Amniotic stem cell (primary cell): ENCODE measurements at regions not wholly inside any gene's neighbourhood (a gene's known extent, or its start where the extent isn't known, plus 50 kb on each side); places are given as distances from the start of the nearest gene placed in this dataset.

ENCODE experiments used
- DNase-seq: peaks from one replicate; lab custom pipeline; 2025; lab: John Stamatoyannopoulos, UW

DNA sequence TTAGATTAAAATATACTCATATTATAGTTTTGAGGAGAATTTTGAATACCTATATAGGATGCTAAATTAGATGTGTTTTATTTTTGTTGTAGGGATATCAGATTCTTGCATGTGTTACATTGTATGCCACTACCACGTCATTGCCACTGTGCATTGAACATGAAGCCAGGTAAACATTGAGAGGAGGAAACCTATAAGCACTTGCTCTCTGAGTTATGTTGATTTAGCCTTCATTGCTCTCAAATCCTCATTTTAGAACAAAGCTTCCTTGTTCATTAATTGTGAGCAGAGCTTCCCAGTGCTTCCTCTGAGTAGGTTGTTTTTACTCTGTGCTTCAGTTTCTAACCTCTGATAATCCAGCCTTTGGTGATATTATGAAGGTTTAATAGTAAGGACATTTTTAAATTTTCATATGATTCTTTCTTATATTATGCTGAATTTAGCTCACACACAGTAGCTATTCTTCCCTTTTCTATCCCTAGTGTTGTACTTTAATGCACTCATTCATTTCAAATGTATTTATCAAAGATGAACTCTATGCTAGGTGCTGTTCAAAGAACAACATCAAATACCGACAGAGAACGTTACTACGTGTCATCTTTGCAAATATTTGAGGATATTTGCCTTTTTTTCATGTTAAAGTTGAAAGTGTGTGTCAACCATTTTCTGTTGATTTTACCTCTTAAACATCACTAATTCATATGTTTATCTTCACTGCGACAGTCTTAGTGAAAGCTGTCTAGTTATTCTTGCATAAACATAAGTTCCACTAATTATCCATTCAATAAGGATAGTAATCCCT lies 1448.0 kb upstream of the MIR17HG start:
- DNase-seq, result no peak

DNA sequence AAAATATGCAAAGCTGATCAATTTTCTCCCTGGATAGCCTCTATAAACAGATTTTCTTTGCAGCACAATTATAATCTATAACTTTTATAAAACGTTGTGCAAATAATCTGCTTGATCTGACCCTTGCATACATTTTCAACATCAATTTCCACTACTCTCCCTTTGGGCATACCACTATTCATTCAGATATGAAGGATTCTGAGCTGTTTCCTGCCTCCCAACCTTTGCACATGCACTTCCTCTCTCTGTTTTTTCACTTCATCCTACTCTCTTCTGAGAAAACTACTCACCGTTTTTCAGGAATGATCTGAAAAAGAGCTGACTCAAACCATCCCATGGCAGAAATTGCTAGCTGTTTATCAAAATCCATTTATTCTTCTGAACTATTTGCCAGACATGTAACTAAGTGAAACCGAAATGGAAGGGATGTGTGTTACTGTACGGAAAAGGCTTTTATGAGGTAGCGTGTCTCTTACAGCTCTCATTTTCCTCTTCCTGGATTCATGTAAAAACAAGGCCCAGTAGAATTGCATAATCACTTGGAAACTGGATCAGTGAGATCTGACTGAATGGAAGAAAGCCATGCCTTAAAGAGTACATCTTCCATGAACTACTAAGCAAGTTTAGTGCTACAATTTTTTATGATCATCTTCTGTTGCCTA lies 1447.3 kb upstream of the MIR17HG start:
- no peak for DNase-seq

DNA sequence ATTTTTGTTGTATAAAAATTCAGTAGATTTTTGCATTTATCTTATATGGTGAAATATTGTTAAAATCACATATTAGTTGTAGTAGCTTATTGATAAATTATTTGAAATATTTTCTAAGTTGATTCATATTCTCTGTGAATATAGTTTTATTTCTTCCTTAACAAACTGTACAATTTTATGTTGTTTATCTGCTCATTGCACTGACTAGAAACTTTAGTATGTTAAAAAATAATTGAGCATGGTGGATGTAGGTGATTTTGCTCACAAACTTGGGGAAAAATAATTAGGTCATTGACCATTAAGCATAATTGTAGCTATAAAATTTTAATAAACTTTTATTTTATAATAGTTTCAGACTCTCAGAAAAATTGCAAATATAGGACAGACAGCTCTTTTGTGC lies 1445.3 kb upstream of the MIR17HG start:
- no peak for DNase-seq

DNA sequence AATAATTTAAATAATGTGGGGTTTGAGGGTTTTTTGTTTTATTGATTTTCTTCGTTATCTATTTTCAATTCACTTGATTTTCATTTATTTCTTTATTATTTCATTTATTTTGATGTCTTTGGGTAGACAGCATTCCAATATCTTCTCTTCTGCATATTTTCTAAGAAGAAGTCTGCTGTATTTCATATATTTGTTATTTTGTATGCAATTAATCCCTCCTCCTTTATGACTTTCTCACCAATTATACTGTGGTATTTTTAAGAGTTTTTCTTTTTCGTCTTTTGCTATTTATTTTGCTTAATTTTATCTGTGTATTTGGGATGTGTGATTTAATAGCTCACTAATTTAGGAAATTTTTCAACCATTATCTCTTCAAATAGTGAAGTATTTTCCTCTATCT lies 1444.4 kb upstream of the MIR17HG start:
- no peak for DNase-seq

DNA sequence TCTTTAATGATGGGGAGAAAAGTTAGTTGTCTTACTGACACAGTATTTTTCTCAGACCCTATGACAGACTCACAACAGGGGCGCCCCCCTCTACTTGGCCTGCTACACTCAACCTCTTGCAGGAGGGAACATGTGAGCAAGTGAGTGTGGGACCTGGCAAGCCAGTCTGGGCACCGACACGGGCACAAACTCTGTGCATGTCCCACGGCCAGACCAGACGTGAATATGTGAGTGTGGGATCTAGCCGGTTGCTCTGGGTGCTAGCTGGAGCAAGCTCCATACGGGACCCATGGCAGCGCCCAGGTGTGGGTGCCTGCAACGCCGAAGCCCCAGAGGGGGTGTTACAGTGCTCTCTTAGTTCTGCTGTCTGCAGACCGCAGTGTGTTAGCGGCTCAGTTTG lies 1437.3 kb upstream of the MIR17HG start:
- no peak for DNase-seq

DNA sequence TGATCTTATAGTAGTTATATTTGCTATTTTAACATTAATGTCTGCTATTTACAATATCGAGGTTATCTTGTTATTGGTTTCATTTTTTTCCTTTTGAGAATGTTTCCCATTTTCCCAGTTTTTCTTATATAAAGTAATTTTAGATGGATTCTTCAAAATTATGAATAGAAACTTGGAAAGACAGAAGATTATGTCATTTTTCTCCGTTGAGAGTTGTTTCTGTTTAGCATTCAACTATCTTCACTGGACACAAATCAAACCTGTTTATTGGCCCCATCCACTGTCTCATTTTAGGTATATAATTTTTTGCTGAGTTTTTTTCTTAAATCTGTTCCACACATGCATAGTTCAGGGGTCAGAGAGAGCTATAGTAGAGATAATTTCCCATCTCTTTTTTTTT lies 1430.9 kb upstream of the MIR17HG start:
- no peak for DNase-seq

DNA sequence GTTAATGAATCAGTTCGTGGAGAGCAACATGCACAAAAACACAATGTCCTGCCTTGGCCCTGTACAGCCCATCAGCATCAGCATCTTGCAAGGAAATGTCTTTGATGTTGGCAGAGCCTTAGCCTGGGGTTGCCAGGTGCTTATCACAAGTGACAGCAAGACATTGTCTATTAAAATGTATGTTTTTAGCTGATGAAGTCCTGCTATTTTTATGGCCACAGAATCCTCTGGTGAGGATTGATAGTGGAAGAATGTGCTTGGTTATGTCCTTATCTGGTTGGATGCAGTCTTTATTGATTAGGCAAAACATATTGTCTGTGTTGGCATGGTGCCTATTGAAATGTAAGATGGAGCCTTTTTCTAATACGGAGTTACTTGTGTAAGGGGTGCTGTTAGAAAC lies 1427.0 kb upstream of the MIR17HG start:
- DNase-seq, result no peak

DNA sequence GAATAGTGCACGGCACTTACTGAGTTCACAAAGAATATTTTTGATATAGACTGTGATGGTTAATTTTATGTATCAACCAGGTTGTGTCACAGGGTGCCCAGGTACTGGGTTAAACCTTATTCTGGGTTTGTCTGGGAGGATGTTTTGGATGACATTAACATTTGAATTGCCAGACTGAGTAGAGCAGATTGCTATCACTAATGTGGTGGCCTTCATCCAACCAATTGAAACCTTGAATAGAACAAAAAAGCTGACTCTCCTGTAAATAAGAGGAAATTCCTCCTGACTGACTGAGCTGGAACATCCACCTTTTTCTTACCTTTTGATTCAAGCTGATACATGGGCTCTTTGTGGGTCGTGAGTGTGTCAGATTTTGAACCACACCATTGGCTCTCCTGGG lies 1424.4 kb upstream of the MIR17HG start:
- no peak for DNase-seq

DNA sequence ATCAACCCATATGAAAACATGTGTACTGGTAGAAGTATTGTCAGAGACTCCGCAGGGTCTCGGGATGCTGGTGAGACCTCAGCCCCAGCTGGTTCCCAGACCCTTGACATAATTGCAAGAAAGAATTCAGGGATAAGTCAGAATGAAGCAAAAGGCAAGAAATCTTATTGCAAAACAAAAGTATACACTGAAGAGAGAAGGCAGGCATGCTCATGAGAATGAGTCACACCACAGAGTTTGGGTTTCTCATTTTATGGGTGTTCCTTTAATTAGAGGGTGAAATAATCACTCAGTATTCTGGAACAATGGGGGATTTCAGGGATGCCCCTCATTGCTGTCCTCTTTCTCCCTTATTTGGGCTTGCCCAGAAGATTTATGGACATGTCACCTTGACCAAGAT lies 1423.8 kb upstream of the MIR17HG start:
- DNase-seq, result no peak

DNA sequence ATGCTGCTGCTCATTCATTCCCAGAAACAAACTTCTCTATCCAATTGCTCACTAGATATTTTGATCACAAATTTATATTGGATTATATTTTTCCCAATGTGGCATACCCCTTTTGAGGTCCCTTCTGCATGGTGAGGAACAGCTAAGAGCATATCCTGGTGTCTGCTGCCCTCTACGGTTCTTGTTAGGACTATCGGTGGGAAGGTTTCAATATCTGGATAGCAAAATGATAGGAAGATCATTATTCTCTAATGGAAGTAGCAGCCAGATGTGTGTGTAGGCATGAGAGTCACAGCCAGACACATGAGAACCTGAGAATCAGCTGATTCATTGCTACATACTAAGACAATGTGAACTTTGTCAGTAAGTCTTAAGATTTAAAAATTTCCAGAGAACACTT lies 1422.4 kb upstream of the MIR17HG start:
- DNase-seq, result no peak

DNA sequence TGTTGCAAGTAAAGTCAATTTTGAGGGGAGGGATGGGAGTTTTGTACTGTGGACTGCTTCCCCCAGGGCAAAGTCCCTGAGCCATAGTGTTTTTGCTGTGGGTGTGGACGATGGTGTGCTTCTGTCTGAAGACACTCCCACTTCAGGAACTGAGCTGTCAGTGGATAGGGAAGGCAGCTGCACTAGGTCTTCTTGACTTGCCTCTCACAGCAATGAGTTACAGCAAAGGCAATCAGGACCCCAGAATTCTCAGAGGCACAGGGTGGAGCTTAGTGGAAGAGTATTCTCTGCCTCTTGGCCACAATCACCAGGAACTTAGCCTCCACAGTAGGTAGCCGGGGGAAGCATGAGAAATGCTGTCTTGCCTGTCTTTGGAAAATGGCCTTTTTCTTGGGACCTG lies 1416.6 kb upstream of the MIR17HG start:
- DNase-seq, result no peak

DNA sequence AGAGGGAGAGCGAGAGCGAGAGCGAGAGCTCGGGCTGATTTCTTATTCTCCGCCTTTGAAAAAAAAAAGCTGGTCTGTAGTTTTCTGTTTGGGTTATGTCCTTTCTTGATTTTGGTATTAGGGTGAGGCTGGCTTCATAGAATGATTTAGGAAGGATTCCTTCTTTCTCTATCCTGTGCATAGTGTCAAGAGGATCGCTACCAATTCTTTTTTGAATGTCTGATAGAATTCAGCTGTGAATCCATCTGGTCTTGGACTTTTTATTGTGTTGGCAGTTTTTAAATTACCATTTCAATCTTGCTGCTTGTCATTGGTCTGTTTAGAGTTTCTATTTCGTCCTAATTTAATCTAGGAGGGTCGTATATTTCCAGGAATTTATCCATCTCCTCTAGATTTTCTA lies 1414.6 kb upstream of the MIR17HG start:
- DNase-seq, result no peak

DNA sequence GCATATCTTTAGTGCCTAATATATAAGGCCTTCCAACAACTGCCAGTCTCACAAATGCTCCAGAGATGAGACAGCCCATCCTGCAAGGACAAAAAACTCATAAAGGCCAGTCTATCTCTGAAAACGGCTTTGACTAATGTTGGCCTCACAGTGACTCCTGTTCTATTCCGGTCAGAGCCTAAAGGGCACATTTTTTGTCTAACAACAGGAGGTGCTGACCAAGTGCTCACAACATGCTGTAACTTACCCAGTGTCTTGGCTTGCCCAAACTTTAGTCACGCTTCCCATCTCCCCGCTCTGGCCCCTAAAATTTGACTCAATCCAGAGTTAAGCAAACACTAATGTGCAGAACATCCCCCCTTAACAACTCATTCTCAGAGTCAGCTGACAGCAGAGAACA lies 1411.2 kb upstream of the MIR17HG start:
- DNase-seq, result no peak

DNA sequence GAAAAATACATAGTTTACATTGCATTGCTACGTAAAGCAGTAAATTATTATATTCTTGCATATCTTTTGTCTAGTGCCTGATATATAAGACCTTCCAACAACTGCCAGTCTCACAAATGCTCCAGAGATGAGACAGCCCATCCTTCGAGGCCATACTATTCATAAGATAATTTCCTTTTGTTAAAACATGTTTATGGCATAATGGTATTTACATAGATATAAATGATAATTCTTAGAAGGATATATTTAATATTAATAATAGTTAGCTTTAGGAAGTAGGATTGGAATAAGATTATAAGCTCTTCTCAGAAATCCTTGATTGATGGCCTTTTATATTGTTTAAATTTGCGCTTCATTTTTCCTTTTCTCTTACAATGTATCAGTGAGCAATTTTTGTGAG lies 1410.1 kb upstream of the MIR17HG start:
- no peak for DNase-seq

DNA sequence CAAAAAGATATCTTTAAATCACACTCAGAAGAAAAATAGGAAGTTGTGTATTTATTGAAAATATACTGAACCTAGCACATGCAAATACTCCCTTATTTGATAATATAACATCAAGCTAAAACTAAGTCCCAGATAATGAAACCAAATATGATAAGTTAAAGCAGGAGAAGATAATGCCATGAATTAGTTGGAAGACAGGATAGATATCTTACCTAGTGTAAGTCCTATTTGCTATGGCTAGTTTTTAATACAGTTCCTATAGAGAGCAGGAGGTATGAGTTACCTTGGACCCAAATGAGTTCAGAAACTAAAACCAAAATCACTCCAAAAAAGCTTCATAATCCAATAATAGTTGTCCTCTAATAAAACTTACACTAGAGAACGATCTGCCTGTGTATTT lies 1407.1 kb upstream of the MIR17HG start:
- no peak for DNase-seq

DNA sequence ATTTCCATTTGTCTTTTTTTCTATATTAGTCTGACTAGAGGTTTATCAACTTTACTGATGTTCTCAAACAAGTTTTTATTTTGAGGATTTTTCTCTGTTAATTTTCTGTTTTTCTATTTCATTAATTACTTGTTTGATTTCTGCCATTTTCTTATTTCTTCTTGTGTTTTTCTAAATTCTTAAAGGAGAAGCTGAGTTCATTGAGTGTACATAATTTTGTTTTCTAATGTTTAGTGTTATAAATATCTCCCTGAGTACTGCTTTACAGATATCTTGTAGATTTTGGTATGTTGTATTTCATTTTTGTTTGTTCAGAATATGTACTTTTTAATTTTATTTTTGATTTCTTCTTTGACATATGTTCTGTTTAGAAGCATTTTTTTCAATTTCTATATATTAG lies 1404.3 kb upstream of the MIR17HG start:
- no peak for DNase-seq

DNA sequence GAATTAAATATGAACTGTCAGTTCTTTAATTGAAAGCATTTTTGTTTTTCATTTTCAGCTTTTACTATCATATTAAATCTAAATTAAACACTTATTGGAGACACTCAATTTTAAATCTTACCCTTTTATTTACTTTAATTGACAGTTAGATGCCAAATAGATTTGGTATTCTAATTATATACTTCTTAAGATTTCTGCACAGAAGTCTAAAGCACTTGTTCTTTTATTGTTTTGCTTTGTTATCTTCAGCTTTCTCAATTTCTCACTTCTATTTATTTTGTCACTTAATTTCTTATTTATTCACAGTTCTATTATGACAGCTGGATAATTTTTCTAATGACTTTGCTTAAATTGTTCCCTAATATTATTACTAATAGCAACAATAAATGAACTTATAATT lies 1397.3 kb upstream of the MIR17HG start:
- DNase-seq, result no peak

DNA sequence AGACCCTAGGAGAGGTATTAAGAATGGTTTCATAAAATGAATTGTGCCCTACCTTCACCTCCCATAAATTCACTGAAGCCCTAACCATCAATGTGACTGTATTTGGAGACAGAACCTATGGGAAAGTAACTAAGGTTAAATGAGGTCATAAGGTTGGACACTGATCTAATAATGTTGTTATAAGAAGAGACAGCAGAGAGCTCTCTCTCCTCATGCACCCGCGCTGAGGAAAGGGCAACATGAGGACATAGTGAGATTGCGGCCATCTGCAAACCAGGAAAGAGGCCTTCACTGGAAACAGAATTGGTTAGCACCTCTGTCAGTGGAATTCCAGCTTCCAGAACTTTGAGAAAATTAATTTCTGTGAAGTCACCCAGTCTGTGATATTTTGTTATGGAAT lies 1396.1 kb upstream of the MIR17HG start:
- DNase-seq, result no peak

DNA sequence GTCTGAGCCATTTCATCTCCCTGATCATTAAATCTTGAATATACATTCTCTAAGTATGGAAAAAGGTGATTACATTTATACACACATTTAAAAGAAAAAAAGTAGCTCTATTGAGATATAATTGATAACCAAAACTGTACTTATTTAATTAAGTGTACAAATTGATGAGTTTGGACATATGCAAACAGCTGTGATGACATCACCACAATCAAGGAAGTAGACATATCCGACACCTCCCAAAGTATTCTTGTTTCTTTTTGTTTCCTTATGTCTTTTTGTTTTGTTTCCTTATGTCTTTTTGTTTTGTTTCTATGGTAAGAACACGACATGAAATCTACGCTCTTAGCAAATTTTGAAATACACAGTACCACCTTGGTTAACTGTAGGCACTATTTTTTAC lies 1393.9 kb upstream of the MIR17HG start:
- DNase-seq, result no peak

DNA sequence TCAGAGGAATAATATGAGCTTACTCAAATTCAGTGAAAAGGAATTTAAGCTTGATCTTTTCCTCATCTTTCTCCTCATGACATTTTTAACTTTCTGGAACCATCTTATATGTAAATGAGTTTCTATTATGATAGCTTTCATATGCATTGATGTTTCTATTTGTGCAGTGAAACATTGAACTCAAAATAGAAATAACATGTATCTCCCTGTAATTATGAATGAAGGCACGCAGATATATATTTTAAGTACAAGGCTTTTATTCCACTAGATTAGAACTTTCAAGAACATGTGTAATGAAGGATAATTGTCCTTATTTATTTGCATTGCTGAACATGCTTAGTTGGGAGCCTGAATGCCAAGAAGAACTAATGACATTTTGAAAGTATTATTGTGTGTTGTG lies 1391.7 kb upstream of the MIR17HG start:
- DNase-seq, result no peak

DNA sequence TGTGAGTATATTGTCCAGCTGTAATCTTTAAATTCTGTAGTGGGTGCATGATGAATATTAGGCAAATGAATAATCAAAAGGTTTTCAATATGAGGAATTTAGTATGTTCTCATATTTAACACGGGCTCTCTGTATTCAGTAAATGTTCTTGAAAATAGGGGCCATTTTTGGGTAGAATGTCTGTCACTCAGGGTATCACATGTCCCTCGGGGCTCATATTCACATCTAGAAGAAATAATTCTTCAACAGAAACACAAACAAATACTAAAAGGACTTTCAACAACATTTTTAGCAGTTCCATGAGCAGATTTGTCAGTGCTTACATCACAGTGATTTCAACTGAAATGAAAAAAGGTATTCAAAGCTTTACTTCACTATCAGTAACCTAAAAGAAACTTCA lies 1388.4 kb upstream of the MIR17HG start:
- DNase-seq, result no peak

DNA sequence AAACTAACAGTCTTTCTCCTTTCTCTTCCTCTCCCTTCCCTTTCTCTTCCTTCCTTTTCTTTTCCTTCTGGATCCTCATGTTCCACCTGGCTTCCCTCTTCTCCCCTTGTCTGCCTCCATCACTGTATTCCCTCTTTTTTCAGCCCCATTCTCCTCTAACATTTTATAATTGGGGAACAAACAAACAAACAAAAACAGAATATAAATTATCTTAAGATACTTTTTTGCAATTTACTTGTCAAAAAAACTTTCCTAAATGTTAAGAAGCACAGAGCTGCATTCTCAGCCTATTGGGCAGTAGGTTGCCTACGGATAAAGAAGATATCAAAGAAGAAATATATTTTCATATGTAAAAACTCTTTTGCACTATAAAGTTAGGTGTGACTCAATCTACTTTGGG lies 1382.2 kb upstream of the MIR17HG start:
- DNase-seq, result no peak

DNA sequence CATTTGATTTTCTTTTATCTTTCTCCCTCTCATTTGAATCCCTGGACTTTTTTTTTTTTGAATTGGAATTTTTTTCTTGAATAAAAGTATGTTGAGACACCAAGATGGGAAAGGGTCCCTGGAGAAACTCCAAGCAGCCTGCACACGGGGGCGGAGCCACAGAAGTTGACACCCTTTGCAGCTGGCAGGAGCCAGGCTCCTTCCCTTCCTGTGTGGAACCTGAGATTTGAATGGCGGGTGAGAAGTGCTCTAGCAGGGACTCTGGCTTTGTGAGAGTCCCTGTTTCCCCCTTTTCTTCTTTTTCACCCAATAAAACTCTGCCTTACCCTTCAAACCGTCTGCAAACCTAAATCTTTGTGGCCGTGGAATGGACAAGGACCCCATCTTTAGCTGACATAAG lies 1381.0 kb upstream of the MIR17HG start:
- no peak for DNase-seq

DNA sequence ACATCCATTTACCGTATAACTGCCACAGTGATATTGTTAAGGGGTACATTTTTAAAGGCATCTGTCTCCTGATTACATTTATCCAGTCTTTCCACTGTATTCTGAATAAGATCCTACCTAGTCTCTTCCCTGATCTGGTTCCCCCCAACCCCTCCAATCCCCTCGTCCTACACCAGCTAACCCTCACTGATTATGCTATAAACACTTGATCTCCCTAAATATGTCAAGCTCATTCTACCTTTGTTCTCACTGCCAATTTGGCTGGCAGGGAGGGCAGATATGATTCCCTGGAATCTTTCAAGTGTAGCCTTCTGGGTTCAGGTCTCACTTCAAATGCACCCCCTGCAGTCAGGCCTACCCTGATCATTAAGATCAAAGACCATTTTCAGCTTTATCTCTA lies 1379.8 kb upstream of the MIR17HG start:
- DNase-seq, result no peak
